Gastroesophageal sphincter (tissue), 3 donors: ENCODE measurements at regions not wholly inside any gene's neighbourhood (a gene's known extent, or its start where the extent isn't known, plus 50 kb on each side); places are given as distances from the start of the nearest gene placed in this dataset.

ENCODE experiments used
- EP300 ChIP-seq: sonication (generic); formaldehyde crosslinking; IDR thresholded peaks from one replicate; pipeline ENCODE4 v1.6.1; 2017; ENCODE audit warnings: antibody characterized with exemption, mild to moderate bottlenecking
- POLR2A ChIP-seq, 2 donors: fragments of 450-650 bp; IDR thresholded peaks; one replicate each; pipeline ENCODE4 v1.6.1; 2017; ENCODE audit warnings: antibody characterized with exemption in 2 of 2, mild to moderate bottlenecking in 2 of 2, moderate library complexity in 1 of 2
- POLR2AphosphoS5 ChIP-seq: sonication (generic); formaldehyde crosslinking; IDR thresholded peaks from one replicate; pipeline ENCODE4 v1.6.1; 2017; ENCODE audit warnings: antibody characterized with exemption
- TF ChIP-seq, protein P1 (sequence below), 4 experiments: fragments of 200-600 bp in 2 of 4; fragments of 450-650 bp in 2 of 4; sonication (generic) in 1 of 4; IDR thresholded peaks; one replicate each; pipeline ENCODE4 v1.5.1; 2017 to 2019; ENCODE audit warnings: antibody characterized with exemption in 4 of 4, mild to moderate bottlenecking in 2 of 4, moderate library complexity in 2 of 4

DNA sequence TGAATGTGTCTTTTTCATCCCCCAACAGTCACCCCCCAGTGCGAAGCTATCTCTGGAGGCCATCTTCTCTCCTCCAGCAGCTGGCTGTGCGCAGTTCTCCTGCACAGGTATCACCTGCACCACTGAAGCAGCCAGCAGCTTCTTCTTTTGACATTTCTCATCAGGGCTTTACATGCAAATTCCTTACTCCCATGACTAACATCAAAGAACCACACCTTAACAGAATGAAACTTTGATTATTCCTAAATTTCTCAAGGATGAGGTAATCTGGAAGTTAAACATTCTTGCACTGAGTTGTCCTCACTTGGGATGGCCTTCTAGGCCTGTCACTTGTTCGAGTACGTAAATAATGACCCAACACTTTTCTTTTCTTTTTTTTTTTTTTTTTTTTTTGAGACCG, 291.6 kb upstream of the HSFY2 start:
- TF ChIP-seq, protein P1, sequence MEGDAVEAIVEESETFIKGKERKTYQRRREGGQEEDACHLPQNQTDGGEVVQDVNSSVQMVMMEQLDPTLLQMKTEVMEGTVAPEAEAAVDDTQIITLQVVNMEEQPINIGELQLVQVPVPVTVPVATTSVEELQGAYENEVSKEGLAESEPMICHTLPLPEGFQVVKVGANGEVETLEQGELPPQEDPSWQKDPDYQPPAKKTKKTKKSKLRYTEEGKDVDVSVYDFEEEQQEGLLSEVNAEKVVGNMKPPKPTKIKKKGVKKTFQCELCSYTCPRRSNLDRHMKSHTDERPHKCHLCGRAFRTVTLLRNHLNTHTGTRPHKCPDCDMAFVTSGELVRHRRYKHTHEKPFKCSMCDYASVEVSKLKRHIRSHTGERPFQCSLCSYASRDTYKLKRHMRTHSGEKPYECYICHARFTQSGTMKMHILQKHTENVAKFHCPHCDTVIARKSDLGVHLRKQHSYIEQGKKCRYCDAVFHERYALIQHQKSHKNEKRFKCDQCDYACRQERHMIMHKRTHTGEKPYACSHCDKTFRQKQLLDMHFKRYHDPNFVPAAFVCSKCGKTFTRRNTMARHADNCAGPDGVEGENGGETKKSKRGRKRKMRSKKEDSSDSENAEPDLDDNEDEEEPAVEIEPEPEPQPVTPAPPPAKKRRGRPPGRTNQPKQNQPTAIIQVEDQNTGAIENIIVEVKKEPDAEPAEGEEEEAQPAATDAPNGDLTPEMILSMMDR (IDR thresholded peaks at IDR 0.05), result no peak
- no peak for TF ChIP-seq POLR2AphosphoS5
- TF ChIP-seq POLR2A (IDR thresholded peaks at IDR 0.05), result no peak
- TF ChIP-seq EP300, result no peak
